ENCODE measurements at regions not wholly inside any gene's neighbourhood (a gene's known extent, or its start where the extent isn't known, plus 50 kb on each side); places are given as distances from the start of the nearest gene placed in this dataset.

DNA sequence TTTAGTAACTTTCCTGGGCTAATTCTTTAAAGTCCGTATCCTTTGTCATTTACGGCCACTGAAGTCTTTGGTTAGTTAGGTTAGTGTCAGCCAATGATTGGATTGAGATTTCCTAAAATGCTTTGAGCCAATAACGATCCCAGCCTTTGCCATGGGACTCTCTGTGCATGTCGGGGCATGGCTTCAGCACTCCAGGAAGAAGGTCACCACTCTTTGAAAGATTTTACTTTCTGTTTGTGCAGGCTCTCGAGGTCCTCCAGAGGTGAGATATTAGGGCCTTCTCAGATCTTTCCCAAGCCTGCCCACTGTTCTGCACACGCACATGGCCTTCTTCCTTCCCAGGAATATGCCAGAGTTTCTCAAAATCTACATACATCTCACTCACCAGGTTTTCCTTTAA is 153.7 kb upstream of the ARGLU1 start:
- TF ChIP-seq, protein P1, sequence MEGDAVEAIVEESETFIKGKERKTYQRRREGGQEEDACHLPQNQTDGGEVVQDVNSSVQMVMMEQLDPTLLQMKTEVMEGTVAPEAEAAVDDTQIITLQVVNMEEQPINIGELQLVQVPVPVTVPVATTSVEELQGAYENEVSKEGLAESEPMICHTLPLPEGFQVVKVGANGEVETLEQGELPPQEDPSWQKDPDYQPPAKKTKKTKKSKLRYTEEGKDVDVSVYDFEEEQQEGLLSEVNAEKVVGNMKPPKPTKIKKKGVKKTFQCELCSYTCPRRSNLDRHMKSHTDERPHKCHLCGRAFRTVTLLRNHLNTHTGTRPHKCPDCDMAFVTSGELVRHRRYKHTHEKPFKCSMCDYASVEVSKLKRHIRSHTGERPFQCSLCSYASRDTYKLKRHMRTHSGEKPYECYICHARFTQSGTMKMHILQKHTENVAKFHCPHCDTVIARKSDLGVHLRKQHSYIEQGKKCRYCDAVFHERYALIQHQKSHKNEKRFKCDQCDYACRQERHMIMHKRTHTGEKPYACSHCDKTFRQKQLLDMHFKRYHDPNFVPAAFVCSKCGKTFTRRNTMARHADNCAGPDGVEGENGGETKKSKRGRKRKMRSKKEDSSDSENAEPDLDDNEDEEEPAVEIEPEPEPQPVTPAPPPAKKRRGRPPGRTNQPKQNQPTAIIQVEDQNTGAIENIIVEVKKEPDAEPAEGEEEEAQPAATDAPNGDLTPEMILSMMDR (conservative IDR thresholded peaks at IDR 0.05) = no peak
- no peak for TF ChIP-seq ZFX (IDR thresholded peaks at IDR 0.05)
- no peak overlapping the region for H3K27ac ChIP-seq

DNA sequence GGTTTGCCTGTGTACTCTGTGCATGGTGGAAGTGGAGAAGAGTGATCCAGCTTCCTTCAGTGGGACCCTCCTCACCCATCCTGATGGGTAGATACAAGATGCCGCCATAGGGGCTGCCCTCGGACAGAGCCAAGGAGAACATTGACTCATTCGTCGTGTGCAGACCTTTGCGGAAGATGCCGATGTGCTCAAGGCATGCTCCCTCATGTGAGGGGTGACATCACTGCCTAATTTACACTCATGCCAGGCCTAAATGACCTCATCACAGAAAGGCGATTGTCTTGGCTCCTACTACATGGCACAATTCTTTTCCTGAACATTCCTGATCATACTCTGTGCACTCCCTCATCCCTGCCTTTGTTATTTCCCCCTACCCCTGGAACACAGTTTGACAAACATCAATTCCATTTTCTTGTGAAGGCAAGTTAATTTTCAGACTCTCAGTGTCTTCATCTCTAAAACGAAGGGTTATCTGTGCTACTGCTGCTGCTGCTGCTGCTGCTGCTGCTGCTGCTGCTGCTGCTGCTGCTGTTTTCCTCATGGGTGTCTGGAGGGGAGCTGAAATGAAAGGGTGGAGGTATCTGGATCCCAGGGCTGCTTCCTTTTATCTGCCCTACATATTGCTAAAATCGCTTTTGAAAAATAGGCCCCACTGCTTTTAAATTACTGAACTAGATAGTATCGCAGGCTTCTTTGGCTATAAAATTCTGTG is 146.5 kb upstream of the ARGLU1 start:
- H3K27ac ChIP-seq = no peak overlapping the region
- TF ChIP-seq, protein P1 (conservative IDR thresholded peaks at IDR 0.05) = no peak
- TF ChIP-seq ZFX (IDR thresholded peaks at IDR 0.05) = no peak

DNA sequence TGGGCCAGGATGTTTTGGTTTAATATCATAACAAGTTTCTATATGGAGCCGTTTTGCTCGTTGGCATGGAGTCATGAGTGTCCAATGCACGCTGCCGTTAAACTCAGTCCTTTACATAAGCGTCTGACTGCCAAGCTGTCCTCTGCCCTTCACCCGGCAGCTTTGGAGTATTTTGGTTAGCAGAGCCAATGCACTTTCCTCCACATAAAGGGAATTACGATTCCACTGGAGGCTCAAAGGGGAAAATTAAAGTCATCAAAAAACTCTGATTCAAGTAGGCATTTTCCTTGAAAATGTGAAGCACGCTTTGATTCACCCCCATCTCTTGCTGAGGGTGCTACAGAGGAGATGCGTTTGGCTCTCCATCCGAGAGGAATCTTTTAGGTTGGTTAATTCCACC is 144.4 kb upstream of the ARGLU1 start:
- TF ChIP-seq, protein P1 (conservative IDR thresholded peaks at IDR 0.05) = no peak
- no peak for TF ChIP-seq ZFX (IDR thresholded peaks at IDR 0.05)
- H3K27ac ChIP-seq = no peak overlapping the region

DNA sequence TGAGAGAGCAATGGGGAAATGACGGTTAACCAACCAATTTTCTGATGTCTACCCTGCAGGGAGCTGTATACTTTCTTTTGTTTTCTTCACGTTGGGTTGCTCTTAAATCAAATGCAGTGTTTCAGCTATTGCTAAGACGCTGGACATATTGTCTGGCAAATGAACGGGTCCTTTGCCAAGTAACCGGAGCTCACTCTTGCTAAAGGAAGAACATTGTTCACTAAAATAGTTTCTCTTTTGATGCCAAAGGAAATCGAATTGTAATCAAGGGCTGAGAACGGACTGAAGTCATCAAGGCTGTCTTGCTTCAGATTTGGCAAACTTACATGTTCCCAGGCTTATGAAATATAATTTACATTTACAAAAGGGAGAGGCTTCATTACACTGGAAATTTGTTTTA is 142.3 kb upstream of the ARGLU1 start:
- TF ChIP-seq ZFX (IDR thresholded peaks at IDR 0.05) = no peak
- no peak overlapping the region for H3K27ac ChIP-seq

DNA sequence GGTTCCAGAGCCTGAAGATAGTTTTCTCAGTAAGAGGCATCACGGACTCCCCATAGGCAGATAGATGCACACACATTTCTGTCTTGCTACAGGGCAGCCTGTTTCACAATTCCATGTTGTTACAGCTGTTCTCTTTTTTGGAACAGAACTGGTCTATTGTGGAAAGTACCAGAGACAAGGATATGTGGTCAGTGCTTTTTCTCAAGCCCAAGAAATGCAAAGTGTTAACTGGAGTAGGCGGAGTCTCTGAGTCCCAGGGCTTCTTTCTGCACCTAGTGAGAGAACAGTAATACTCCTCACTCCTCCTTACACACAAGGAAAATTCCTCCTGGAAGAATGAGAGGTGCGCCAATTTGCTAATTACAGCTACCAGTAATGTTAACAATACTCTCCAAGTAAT is 141.6 kb upstream of the ARGLU1 start:
- TF ChIP-seq, protein P1 (conservative IDR thresholded peaks at IDR 0.05) = no peak
- no peak for TF ChIP-seq ZFX (IDR thresholded peaks at IDR 0.05)
- no peak overlapping the region for H3K27ac ChIP-seq

DNA sequence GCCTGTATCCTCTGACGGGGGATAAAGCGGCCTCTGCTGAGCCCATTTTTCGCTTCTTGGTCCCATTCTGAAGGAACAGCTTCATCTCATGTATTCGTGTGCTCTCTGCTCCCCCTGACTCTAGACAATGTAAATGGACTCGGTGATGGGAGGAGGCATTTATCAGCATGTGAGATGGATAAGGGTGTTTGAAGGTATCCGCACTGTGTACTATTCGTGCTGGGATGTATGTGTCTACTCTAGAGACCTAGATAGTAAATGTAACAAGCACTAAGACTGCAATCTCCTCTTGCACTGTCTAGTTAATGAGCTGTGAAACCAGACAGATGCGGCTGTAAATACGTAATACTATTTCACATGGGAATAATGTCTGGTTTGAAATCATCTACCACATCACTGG is 134.6 kb upstream of the ARGLU1 start:
- no peak for TF ChIP-seq ZFX (IDR thresholded peaks at IDR 0.05)
- TF ChIP-seq, protein P1 (conservative IDR thresholded peaks at IDR 0.05) = no peak
- H3K27ac ChIP-seq = no peak overlapping the region

DNA sequence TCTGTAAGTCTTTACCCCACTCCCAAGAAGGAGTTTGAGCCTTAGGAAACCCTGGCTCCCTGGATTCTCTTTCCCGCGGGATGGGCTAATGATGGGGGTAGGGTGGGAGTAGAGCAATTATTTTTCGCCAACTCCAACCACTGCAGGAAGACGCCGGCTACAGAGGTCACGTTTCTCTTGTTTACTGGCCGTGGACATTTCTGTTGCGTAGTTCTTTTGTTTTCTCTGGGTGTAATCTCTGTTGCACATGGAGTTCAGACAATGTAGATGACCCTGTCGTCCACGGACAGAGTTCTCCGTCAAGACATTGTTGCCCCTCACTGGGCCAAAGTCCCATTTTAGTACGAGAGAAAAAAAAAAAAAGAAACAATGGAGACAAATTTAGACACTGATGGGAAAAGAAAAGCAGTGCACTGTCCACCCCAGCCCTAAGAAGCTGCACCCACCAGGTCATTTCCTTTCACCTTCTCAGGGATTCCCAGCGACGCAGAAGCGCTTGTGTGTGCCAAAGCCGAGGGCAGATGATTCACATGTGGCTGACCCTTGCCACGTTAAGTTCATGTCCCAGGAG is 133.9 kb upstream of the ARGLU1 start:
- TF ChIP-seq, protein P1 (conservative IDR thresholded peaks at IDR 0.05) = no peak
- no peak for TF ChIP-seq ZFX (IDR thresholded peaks at IDR 0.05)

DNA sequence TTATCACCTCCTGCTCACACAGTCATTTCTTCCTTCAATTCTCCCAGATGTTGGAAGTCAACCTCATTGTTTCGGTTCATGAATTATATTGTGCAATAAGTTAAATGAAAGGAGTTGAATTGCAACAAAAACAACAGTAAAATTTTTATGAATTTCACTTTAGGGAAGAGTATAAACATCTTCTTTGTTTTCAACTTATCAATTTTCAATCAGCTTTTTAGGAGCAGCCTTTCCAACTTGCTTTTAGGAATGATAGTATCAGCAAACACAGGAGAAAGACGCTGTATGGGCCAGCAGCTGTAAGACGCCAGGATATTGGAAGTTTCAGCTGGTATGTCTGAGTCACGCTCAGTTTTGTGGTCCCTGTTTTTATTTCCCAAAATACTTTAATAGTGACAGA is 132.5 kb upstream of the ARGLU1 start:
- peak overlapping the region; percentile 51; the same call in 1 of the 2 replicates for H3K27ac ChIP-seq
- TF ChIP-seq, protein P1 (conservative IDR thresholded peaks at IDR 0.05) = no peak
- no peak for TF ChIP-seq ZFX (IDR thresholded peaks at IDR 0.05)

More for the DNA sequence above, 133.9 kb upstream of the ARGLU1 start:
- H3K27ac ChIP-seq = 0 out of 2 replicates have a peak overlapping the region, but pooled peaks have one; percentile 4

All from C4-2B (cell line).